KG1 (cell line): ENCODE measurements at regions not wholly inside any gene's neighbourhood (a gene's known extent, or its start where the extent isn't known, plus 50 kb on each side); places are given as distances from the start of the nearest gene placed in this dataset.
"Not testable (repeated sequence)": the region's sequence is repeated elsewhere in the genome, so short reads cannot be mapped to it uniquely, and the experiment has no call there.

Experiments
- DNase-seq: peaks from one replicate; lab custom pipeline; 2025; lab: John Stamatoyannopoulos, UW

DNA sequence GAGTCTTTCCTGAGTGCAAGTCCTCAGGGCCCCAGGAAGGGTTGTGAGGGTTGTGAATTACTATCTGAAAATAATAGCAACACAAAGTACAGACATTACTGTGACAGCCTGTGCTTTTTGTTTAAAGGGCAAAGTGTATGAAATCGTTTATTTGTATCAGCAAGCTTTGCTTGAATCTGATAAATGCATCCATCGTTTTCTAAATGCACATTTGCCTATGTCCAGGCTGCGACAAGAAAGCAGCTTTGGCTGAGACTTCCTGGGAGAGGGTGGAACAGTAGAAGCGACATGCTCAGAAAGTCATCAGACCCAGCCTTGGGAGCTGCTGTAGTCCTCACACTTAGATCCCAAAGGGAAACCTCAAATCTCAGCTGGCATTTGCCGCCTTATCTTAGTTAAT is 524.2 kb upstream of the SALL3 start:
- no peak for DNase-seq

DNA sequence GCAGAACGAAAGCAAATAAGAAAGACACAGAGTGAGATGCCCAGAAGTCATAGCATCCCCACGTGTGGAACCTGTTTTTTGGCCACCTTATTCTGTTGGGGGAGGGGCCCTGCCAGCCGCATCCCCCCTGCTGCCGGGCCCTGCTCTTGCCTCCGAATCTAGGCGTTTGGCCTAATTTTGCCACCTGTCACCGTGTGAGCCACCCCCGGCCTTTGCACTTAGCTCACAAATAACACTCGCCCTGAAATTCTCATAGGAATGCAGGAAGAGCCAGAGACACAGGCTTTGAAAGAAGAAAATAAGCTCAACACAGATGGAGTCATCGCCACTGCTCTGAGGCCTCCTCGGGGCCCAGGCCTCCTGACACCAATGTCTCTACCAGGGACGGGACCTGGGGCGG is 522.6 kb upstream of the SALL3 start:
- DNase-seq, result no peak

DNA sequence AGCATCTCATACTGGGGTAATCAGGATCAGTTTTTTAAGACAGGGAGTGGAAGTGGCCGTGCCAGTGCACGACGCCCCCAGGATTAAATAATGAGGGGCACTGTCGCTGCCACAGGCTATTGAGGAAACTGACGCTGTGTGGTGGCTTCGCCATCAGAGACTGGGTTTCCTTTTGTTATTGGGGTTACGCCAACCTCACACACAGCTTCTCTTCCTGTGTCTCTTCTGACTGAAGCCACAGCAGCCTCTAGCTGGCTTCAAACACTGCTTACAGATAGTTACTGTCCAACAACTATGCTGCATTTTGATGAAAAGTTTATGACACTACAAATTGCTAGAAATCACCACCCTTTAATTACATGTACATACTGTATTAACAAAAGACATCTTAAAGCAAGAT is 521.9 kb upstream of the SALL3 start:
- DNase-seq, result no peak

DNA sequence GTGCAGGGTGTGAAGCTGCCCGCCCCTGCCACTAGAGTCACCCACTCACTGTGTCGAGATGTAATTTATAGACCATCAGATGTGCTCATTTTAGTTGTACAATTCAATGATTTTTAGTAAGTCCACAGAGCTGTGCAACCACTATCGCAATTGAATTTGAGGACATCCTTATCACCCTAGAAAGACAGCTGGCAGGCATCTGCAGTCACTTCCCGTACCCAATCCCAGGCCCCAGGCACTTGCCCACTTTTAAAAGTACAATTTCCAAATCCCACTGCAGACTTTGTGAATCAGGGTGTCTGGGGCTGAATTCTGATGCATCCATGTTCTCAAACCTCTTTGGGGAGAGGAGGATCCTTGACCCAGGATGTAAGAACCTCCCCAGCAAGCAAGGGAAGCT is 521.3 kb upstream of the SALL3 start:
- no peak for DNase-seq

DNA sequence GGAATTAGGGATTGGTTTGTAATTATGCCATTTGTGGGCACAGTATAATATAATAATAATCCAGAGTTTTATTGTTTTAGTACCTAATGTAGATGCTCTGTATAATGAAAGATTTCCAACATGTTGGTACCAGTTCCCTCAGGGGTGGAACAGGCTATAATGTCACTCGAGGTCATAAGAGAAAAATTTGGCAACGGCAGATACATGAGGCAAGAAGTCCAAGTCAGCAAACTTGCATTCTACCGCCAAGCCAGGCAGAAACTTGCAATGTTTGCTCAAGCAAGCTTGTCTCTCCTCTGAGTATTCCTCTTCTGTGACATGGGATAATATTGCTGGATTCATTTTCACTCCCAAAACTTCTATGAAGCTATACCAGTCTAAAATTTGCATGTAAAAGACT is 520.0 kb upstream of the SALL3 start:
- no peak for DNase-seq

DNA sequence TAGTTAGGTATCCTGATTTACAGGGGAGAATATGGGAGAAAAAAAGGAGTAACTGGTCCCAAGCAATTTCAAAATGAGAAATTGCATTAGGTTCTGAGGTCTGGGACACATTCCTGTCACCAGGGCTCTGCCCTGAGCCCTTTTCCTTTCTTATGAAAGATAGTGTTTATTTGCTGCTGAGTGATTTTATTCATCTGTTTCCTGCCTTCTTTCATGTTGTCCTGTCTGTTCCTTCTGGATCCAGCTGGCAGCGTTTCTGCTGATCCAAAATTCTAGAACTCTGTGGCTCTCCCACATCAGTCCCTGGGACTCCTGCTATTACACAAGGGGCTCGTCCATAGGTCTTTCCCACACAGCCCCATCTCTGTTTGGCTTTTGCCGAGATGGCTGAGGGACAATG is 519.1 kb upstream of the SALL3 start:
- no peak for DNase-seq

DNA sequence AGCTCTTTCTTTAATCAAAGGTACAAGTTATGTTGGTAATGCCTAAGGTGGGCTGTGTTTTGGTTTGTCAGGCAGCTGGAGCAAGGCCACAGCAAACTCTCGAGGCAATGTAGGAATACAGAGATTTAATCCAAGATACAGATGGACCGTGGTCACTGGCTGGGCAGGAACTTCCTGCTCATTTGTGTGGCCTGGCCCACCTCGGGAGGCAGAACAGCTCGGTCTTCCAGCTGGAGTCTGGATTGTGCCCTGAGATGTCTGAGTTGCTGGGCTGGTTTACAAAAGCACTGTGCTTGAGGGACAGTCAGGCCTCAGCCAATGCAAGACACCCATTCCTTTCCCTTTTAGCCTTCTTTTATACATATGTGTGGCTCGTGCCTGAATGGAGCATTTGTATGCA is 506.1 kb upstream of the SALL3 start:
- DNase-seq, result no peak

DNA sequence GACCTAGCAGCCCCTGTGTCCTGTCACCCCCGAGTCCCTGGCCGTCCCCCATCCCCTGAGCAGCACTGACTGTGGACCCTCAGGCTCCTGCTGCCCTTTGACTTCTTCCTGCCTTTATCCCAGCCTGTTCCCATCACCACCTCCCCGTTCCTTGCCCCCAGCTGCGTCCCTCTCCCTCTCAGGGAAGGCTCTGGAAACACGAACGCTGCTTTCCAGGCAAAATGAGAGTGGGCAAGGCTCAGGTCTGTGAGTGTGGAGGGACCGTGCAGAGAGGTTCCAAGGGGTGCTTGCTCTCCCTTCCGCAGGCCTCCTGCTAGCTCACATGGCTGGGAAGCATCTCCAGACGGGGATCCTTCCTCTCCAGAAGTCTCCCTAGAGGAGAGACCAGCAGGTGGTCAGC is 501.8 kb upstream of the SALL3 start:
- no peak for DNase-seq

DNA sequence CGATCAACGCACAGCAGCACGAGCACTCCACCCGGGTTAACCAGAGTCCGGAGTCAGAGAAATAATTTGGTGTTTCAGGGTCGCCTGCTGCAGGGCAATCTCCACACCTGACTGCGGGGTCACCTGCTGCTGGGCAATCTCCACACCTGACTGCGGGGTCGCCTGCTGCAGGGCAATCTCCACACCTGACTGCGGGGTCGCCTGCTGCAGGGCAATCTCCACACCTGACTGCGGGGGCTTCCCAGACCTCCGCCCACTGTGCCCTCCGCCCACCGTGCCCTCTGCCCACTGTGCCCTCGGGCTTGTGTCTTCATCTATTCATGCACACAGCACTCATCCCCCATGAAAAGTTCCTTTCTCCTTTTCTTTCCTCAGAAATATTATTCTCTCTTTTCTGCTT is 500.2 kb upstream of the SALL3 start:
- no peak for DNase-seq

DNA sequence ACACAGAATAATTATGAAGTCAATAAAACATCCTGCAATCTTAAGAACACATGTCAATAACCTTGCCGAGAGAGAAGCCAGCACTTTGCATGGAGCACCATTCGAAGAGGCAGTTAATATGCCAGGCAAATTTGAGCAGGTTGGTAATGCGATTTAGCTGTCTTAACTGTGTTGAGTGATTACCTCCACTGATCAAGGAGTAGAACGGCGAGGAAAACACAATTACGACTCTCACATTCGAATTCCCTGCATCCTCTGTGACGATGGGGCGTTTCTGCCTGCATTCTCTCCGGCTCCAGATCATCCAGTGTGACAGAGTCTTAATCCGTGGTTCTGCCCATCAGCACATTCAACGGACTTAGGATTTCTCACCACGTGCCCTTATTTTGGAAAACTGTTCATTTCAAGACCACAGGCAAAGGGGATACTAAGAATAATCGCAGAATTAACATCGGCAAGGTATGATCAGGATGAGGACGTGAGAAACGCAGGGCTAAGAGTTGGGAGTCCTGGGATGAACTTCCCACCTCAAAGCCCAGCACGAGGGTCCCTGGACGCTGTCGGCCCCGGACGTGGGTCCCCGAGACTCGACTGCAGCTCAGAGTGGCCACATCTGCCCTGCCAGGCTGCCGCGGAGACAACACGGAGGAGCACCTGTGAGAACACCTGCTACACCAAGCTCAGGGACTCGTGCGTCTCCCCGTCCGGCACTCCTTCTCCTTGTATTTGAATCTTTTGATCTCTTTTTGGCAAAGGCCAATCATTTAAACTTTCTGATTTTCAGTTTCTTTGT is 499.2 kb upstream of the SALL3 start:
- no peak for DNase-seq

DNA sequence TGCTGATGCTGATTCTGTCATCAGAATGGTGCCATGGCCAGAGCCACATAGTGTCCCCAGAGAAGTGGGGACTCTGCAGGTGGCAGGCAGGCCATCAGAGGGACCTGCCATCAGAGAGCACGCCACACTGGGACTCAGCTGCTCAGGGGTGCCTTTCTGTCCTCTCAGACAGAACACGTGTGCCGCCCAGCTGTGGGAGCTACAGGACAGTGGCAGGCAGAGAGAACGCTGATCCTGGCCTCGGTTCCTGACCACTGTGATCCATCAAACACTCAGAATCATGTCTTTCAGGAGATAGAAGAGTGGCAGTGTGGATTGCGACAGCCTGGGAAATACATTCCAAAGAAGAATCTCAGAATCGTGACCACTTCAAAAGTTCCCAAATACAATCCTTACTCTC is 497.2 kb upstream of the SALL3 start:
- DNase-seq, result no peak

DNA sequence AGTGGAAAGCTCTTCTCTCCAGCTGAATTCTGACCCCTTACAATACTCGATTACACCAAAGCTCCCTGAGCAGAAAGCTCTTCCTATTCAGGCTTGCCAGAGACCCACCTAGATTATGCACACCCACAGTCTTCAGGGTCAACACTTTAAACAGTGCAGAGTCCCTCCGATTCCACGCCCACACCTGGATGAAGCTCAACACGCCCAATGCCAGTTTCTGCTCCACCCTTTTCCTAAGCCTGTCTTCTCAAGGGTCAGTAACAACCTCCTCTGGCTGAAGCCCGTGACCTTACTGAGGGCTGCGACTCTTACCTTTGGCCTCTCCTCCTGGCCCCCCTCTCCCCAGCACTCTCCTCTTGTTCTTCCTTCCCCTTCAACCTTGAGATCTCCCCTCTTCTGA is 492.0 kb upstream of the SALL3 start:
- DNase-seq, result no peak

DNA sequence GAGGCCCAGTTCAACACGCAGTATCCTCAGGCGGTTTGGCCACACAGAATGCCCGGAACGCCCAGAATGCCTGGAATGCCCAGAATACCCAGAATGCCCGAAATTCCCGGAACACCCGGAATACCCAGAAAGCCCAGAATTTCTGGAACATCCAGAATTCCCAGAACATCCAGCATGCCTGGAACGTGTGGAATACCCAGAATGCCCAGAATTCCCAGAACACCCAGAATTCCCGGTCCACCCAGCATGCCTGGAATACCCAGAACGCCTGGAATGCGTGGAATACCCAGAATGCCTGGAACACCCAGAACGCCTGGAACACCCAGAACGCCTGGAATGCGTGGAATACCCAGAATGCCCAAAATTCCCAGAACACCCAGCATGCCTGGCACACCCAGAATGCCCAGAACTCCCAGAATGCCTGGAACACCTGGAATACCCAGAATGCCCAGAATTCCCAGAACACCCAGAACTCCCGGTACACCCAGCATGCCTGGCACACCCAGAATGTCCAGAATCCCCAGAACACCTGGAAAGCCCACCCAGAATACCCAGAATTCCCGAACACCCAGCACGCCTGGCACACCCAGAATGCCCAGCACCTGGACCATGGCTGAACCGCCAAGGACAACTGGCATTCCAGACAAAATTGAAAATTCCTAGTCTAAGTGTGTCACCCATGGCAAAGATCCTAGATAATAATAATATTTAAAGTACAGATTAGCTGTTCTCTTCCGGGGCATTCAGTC is 487.4 kb upstream of the SALL3 start:
- no peak for DNase-seq

DNA sequence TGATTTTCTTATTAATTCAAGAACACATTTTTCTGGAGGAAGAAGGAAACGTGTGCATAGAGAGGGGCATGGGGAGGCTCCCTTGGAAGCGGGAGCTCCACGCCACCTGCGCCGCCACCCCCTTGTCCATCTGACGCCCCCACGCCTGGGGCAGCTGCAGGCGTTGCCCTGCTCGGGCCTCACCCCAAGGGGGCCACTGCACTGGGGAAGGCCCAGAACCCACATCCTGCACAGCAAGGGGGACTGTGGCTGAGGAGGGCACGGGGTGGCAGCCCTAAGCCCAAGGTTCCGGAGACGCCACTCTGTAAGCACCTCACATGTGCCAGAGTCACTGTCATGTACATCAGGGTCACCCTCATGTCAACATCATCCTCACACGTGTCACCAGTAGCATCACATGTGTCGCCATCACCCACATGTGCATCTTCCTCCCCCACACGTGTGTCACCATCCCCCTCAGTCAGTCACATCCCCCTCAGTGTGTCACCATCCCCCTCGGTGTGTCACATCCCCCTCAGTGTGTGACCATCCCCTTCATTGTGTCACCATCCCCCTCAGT is 486.7 kb upstream of the SALL3 start:
- no peak for DNase-seq

DNA sequence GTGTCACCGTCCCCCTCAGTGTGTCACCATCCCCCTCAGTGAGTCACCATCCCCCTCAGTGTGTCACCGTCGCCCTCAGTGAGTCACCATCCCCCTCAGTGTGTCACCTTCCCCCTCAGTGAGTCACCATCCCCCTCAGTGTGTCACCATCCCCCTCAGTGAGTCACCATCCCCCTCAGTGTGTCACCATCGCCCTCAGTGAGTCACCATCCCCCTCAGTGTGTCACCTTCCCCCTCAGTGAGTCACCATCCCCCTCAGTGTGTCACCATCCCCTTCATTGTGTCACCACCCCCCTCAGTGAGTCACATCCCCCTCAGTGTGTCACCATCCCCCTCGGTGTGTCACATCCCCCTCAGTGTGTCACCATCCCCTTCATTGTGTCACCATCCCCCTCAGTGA is 486.1 kb upstream of the SALL3 start:
- DNase-seq, result not testable (repeated sequence)

DNA sequence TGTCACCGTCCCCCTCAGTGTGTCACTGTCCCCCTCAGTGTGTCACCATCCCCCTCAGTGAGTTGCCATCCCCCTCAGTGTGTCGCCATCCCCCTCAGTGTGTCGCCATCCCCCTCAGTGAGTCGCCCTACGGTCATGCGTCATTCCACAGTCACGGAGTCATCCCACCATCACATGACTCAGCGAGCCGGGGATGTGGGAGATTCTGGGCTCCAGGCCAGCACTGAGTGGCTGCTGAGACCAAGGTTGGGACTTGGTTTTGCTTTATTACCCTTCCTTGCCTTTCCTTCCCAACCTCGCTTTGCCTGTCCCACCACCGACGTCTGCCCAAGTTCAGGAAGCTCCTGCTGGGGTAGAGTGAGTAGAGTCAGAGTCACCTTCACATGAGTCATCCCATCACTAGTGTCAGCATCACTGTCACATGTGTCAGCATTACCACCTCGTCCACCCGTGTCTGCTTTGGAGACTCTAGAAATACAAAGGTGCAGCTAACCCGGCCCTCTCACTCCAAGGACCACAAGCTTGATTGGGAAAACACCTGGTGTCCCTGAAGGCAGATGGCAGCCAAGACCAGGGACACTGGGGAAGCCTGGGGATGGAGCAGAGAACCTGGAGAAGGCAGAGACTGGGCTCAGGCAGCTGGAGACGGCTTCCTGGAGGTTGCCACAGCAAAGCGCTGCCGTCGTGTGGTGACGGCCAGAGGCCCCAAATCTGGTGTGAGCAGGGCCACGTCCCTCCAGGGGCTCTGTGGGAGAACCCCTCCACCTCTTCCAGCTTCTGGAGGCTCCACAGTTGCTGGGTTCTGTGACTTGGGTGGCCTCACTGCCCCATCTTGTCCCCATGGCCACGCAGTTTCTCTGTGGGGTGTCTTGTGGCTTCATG is 485.2 kb upstream of the SALL3 start:
- DNase-seq, result no peak

DNA sequence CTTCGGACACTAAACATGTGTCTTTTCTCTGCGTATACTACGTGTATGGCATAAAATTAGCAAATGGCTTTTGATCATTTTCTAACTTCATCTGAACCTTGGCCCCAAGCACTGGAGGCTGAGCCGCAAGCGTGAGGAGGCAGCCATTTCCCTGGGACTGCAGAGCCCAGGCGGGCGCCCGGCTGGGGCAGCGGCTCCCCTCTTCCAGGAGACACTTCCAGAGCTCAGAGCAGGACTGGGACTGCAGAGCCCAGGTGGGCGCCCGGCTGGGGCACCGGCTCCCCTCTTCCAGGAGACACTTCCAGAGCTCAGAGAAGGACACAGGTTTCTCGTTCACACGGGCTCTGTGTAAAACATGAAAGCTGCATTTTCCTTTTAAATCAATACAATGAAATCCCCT is 484.1 kb upstream of the SALL3 start:
- DNase-seq, result no peak

DNA sequence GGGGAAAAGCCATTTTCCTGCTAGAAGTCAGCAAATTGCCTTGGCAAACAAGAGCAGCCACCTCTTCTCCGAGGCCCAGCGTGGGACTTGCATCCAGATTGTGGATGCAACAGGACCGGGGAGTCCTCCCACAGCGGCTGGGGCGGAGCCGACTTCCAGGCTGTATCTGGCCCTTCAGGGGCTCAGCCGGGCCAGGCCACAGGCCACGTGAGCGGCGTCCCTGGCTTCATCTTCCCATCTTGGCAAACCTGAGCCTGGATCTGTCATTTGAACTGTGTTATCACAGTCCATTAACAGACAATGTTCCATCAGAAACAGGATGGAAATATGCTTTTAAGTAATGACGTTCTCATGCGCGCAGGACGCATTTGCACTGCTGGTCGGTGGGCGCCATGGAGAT is 483.5 kb upstream of the SALL3 start:
- no peak for DNase-seq

DNA sequence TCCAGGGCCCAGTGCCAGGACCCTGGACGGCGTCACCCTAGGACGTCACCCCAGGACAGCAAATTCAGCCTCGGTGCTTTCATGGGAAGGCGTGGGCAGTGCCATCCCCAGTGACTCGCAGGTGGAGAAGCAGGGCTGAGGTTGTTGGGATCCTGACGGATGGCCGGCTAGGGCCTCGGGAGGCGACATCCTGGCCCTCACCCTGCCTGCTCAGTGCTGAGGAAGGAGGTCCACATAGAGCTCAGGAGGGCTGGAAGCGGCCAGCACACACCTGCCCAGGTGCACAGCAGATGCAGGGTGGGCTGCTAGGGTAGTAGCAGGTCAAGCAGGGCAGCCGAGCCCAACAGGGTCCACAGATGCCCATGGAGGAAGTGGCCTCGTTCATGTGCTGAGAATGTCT is 482.0 kb upstream of the SALL3 start:
- DNase-seq, result no peak

DNA sequence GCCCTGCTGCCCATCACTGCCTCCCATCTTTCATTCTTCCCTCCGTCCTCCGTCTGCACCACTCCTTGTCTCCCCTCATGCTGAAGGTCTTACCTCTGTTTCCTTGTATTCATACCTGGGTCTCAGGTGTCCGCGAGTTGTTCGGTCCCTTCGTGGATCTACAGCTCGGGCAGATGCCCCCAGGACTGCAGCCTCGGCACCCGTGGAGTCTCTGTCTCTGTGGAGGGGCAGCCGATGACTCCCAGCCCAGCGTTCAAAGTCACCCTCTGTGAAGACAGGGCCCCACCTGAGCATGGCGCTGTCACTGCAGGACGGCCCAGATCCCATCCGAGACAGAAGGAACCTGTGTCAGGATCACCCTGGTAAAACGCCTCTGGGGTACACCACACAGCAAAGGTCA is 480.0 kb upstream of the SALL3 start:
- no peak for DNase-seq

DNA sequence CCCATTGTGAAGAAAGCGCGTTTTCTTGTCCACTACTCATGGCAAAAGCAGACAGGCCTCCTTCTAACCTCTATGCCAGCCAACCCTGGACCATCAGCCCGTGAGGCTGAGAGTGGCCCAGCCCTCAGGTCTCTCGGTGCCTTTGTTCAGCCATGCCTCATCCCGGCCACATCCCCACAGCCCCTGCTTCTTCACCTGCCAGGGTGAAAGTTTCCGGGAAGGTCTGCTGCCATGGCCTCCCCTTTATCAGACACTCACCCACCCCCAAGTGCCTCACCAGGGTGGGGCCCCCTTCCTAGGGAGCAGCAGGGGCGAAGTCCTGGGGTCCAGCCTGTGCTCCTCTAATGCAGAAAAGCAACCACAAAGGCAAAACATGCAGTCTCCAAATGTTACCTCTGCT is 478.4 kb upstream of the SALL3 start:
- DNase-seq, result no peak

DNA sequence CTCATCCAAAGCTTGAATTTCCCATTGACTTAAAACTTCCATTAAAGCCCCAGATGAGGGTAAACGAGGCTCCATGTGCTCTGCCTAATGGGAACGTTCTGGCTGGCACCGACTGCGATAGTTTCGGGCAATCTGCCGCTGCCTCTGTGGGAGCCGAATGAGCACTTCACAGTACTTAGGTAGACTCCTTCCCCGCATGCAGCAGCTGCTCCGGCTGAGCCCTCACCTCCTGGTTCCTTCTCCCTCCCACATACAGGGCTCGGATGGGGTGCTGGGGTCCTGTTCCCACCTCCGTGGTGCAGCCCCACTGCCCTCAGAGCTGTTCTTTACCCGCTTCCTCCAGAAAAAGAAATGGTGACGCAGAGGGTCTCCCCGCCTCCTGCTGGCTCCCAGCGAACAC is 476.5 kb upstream of the SALL3 start:
- DNase-seq, result no peak
